GM12891 (cell line): ENCODE measurements at regions not wholly inside any gene's neighbourhood (a gene's known extent, or its start where the extent isn't known, plus 50 kb on each side); places are given as distances from the start of the nearest gene placed in this dataset.

Experiments used
- POLR2A ChIP-seq: IDR thresholded peaks from 2 replicates; pipeline ENCODE4 v1.6.1; 2011; ENCODE audit warnings: low read depth, low read length, control low read depth
- POLR2AphosphoS5 ChIP-seq: IDR thresholded peaks from 2 replicates; pipeline ENCODE4 v1.6.1; 2011; ENCODE audit warnings: low read depth, low read length, control low read depth

- TF ChIP-seq POLR2A = no peak
- TF ChIP-seq POLR2AphosphoS5 = no peak
These were observed 215.0 kb downstream of the WNT5A start for GRCh38 chr3:55272031-55272645.
